Upper lobe of left lung (tissue), 6 donors: ENCODE measurements at regions not wholly inside any gene's neighbourhood (a gene's known extent, or its start where the extent isn't known, plus 50 kb on each side); places are given as distances from the start of the nearest gene placed in this dataset.

Source experiments
- ATAC-seq, 2 donors: fragments of 200-7000 bp; cut with Tn5 transposase; one replicate each; pipeline ENCODE4 v1.9.1; 2022; ENCODE audit warnings: mild to moderate bottlenecking in 2 of 2, moderate library complexity in 2 of 2; ENCODE audit not compliant: low FRiP score in 2 of 2
- DNase-seq, 2 donors: peaks; one replicate each; pipeline ENCODE4 v3.0.0-alpha.2; 2019 to 2020
- H3K27ac ChIP-seq, 4 donors: fragments of 200-600 bp; sonication (generic); one replicate each; pipeline ENCODE4 v1.5.1; 2016 to 2019
- H3K27me3 ChIP-seq, 4 donors: fragments of 200-600 bp; sonication (generic); one replicate each; pipeline ENCODE4 v1.5.1; 2017 to 2019
- H3K36me3 ChIP-seq, 4 donors: fragments of 200-600 bp; sonication (generic); one replicate each; pipeline ENCODE4 v1.5.1; 2016 to 2019
- H3K4me1 ChIP-seq, 4 donors: fragments of 200-600 bp; sonication (generic); one replicate each; pipeline ENCODE4 v1.5.1; 2018 to 2019
- H3K4me3 ChIP-seq, 4 donors: fragments of 200-600 bp; sonication (generic); one replicate each; pipeline ENCODE4 v1.5.1; 2017 to 2019; ENCODE audit warnings: mild to moderate bottlenecking in 2 of 4, moderate library complexity in 1 of 4
- H3K9me3 ChIP-seq, 4 donors: fragments of 200-600 bp; sonication (generic); one replicate each; pipeline ENCODE4 v1.5.1; 2018 to 2019
- EP300 ChIP-seq, 4 donors: sonication (generic); formaldehyde crosslinking; IDR thresholded peaks; one replicate each; pipeline ENCODE4 v1.5.1; 2017; ENCODE audit warnings: antibody characterized with exemption in 4 of 4, control low read depth in 2 of 4
- POLR2A ChIP-seq, 4 donors: fragments of 450-650 bp; IDR thresholded peaks; one replicate each; pipeline ENCODE4 v1.5.1; 2016 to 2017; ENCODE audit warnings: antibody characterized with exemption in 4 of 4, mild to moderate bottlenecking in 2 of 4
- POLR2AphosphoS5 ChIP-seq, 2 donors: sonication (generic); formaldehyde crosslinking; IDR thresholded peaks; one replicate each; pipeline ENCODE4 v1.5.1; 2017; ENCODE audit warnings: antibody characterized with exemption in 2 of 2
- WGBS, 2 donors: methylation state at CpG; one replicate each; pipeline ENCODE4 v1.1.5; 2017 to 2018; 5-methylcytosine and 5-hydroxymethylcytosine counted together
- TF ChIP-seq, protein P1 (sequence below), 6 experiments: fragments of 450-650 bp in 4 of 6; fragments of 200-600 bp in 2 of 6; sonication (generic) in 2 of 6; IDR thresholded peaks; one replicate each; pipeline ENCODE4 v1.5.1; 2016 to 2019; ENCODE audit warnings: antibody characterized with exemption in 6 of 6
- donor health status: DM: no; HTN: no; CAD: no; lungs with moderate emphysema.
- donor health status: DM: no; HTN: yes; CAD: no; lungs with severe emphysema.

DNA sequence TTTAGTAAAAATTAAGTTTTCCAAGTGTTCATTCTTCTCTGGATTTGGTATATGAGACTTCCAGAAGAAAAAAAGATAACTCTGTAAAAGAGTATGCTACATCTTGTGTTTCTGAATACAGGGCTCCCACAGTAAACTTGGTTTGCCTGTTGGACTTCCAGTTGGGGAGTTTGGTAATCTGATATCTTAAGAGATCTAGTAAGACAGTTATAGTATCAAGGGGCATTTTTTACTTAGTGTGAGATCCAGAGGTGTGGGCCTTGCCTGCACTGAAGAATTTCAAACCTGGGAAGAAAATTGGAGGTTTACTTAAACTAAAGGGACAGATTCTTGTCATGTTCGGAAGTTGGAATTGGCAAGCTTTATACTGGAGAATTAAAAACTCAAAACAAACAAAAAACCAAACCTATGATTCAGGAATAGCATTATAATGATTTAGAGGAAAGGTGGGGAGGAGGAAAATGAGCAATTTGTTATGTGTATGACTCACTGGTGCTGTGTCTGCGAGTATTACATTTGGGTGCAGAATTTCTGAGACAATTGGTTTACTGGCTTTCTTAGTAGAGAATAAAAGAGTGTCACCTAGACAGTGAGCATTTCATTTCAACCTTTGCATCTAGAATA lies 58.9 kb upstream of the ULK4 start:
- no peaks in the 10 kb centered on the region for H3K9me3 ChIP-seq
- TF ChIP-seq EP300 (IDR thresholded peaks at IDR 0.05) (no peak), POLR2AphosphoS5 (IDR thresholded peaks at IDR 0.05) (no peak), POLR2A (IDR thresholded peaks at IDR 0.05) (no peak)
- TF ChIP-seq, protein P1, sequence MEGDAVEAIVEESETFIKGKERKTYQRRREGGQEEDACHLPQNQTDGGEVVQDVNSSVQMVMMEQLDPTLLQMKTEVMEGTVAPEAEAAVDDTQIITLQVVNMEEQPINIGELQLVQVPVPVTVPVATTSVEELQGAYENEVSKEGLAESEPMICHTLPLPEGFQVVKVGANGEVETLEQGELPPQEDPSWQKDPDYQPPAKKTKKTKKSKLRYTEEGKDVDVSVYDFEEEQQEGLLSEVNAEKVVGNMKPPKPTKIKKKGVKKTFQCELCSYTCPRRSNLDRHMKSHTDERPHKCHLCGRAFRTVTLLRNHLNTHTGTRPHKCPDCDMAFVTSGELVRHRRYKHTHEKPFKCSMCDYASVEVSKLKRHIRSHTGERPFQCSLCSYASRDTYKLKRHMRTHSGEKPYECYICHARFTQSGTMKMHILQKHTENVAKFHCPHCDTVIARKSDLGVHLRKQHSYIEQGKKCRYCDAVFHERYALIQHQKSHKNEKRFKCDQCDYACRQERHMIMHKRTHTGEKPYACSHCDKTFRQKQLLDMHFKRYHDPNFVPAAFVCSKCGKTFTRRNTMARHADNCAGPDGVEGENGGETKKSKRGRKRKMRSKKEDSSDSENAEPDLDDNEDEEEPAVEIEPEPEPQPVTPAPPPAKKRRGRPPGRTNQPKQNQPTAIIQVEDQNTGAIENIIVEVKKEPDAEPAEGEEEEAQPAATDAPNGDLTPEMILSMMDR (IDR thresholded peaks at IDR 0.05), result no peak
- H3K36me3 ChIP-seq, result no peaks in the 10 kb centered on the region
- 45 to 52% methylated on average over 2 of the region's 2 CpGs for WGBS, 2 donors
- ATAC-seq (peak in 1 of 2 donors; percentile 47), DNase-seq (no peak)
- H3K4me1 ChIP-seq, result peaks cover 31 to 50% (median 44%) of the 10 kb centered on the region in 4 donors
- peak overlapping the region in 1 of 4 donors; percentile 59 for H3K27ac ChIP-seq
- no peaks in the 10 kb centered on the region for H3K27me3 ChIP-seq
- no peak overlapping the region for H3K4me3 ChIP-seq

DNA sequence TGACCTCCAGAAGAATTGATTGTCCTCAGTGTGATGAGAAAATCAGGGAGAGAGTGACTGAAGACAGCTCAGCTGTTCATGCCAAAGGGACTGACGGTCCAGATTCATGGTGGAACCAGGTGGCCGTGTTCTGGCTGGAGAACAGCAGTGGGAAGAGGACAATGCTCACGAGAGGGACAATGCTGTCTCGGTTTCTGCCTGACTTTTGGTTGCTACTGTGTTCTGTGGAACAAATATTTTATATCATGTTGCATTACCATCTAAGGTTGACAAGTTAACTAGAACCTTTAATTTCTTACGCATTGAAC lies 58.0 kb upstream of the ULK4 start:
- no peaks in the 10 kb centered on the region for H3K27me3 ChIP-seq
- TF ChIP-seq POLR2AphosphoS5 (IDR thresholded peaks at IDR 0.05) (no peak), POLR2A (IDR thresholded peaks at IDR 0.05) (no peak), EP300 (IDR thresholded peaks at IDR 0.05) (no peak)
- TF ChIP-seq, protein P1 (IDR thresholded peaks at IDR 0.05), result no peak
- WGBS, 2 donors, result 94 to 95% methylated on average over 5 of the region's 5 CpGs
- H3K9me3 ChIP-seq, result no peaks in the 10 kb centered on the region
- DNase-seq (no peak), ATAC-seq (no peak)
- H3K27ac ChIP-seq, result peak overlapping the region in 1 of 4 donors; percentile 59
- no peaks in the 10 kb centered on the region for H3K36me3 ChIP-seq
- peaks cover 31 to 50% (median 41%) of the 10 kb centered on the region in 4 donors for H3K4me1 ChIP-seq
- no peak overlapping the region for H3K4me3 ChIP-seq

GRCh38 chr3:42019144-42019952 lies 57.4 kb upstream of the ULK4 start:
- DNase-seq (peak in 1 of 2 donors; percentile 36), ATAC-seq (no peak)
- Histone ChIP-seq H3K27me3 (no peaks in the 10 kb centered on the region), H3K4me3 (no peak overlapping the region), H3K27ac (peak overlapping the region in 1 of 4 donors; percentile 59), H3K36me3 (no peaks in the 10 kb centered on the region), H3K9me3 (no peaks in the 10 kb centered on the region), H3K4me1 (peaks cover 28 to 48% (median 37%) of the 10 kb centered on the region in 4 donors)
- TF ChIP-seq EP300 (IDR thresholded peaks at IDR 0.05) (no peak), POLR2AphosphoS5 (IDR thresholded peaks at IDR 0.05) (no peak), POLR2A (IDR thresholded peaks at IDR 0.05) (no peak)
- TF ChIP-seq, protein P1 (IDR thresholded peaks at IDR 0.05), result no peak
- 64 to 65% methylated on average over 6 of the region's 6 CpGs for WGBS, 2 donors

DNA sequence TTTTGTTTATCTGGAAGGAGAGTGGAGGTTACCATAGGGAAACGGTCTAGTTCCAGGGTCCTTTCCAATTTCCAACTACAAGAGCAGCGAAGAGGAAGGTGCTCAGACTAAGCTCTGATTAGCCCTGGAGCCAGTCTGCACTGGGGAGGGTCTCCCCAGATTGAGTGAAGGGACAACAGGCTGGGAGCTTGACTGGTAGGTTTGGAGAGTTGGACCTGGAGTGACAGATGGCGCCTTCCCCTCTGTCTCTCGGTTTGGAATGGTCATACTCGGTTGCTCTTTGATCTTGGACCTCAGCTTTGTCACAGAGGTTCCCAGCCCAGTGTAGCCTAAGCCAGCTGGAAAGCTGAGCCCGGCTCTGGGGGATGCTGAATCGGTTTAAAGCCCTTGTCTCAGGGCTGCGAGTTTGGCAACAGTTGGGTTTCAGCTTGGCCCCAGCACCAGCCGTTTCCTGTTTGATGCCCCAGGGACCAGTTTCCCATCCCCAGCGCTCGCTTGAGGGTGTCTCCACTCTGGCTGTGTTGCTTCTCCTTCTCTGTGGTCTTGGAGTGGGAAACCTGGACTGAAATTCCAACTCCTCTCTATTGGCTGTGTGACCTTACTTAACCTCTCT lies 53.1 kb upstream of the ULK4 start:
- Histone ChIP-seq H3K9me3 (no peaks in the 10 kb centered on the region), H3K4me3 (peak overlapping the region; percentile 48 to 97 (median 82)), H3K4me1 (peaks cover 12 to 31% (median 20%) of the 10 kb centered on the region in 4 donors), H3K27me3 (no peaks in the 10 kb centered on the region), H3K27ac (peak overlapping the region; percentile 86 to 99 (median 96)), H3K36me3 (no peaks in the 10 kb centered on the region)
- WGBS, 2 donors, result 3 to 12% methylated on average over 5 to 11 of the region's 11 CpGs
- TF ChIP-seq, protein P1 (IDR thresholded peaks at IDR 0.05), result no peak
- TF ChIP-seq POLR2AphosphoS5 (IDR thresholded peaks at IDR 0.05), result peak in 1 of 2 donors; percentile 20
- DNase-seq (peak in 1 of 2 donors; percentile 49), ATAC-seq (peak in 1 of 2 donors; percentile 47)
